ENCODE measurements at regions not wholly inside any gene's neighbourhood (a gene's known extent, or its start where the extent isn't known, plus 50 kb on each side); places are given as distances from the start of the nearest gene placed in this dataset.

- H3K27me3 ChIP-seq (ENCODE audit: control insufficient read depth in 2 of 2, insufficient read depth in 1 of 2, low read length in 1 of 2) = no peaks in the 10 kb centered on the region
- no peaks in the 10 kb centered on the region for H3K9me3 ChIP-seq (ENCODE audit: control insufficient read depth in 2 of 2, insufficient read depth in 1 of 2, low read length in 1 of 2)
- H3K36me3 ChIP-seq (ENCODE audit: control insufficient read depth in 2 of 2, insufficient read depth in 2 of 2, low read length in 1 of 2) = no peaks in the 10 kb centered on the region
- H3K4me1 ChIP-seq (ENCODE audit: control insufficient read depth in 2 of 2, insufficient read depth in 2 of 2, low read length in 2 of 2) = peaks cover 0 to 3% of the 10 kb centered on the region in 2 donors
- H3K4me3 ChIP-seq (ENCODE audit: low read length in 2 of 2) = no peak overlapping the region
- DNase-seq (ENCODE audit: low read depth in 6 of 9, low spot score in 9 of 9) = no peak
- H3K27ac ChIP-seq (ENCODE audit: low read depth in 1 of 2, low read length in 1 of 2) = no peak overlapping the region
- 97% methylated on average over 5 of the region's 5 CpGs for WGBS
These were observed 96.9 kb upstream of the ARMC2 start for GRCh38 chr6:108751282-108751681.

- Histone ChIP-seq H3K4me3 (ENCODE audit: low read length in 2 of 2) (no peak overlapping the region), H3K27ac (ENCODE audit: low read depth in 1 of 2, low read length in 1 of 2) (no peak overlapping the region), H3K27me3 (ENCODE audit: control insufficient read depth in 2 of 2, insufficient read depth in 1 of 2, low read length in 1 of 2) (no peaks in the 10 kb centered on the region), H3K9me3 (ENCODE audit: control insufficient read depth in 2 of 2, insufficient read depth in 1 of 2, low read length in 1 of 2) (no peaks in the 10 kb centered on the region), H3K4me1 (ENCODE audit: control insufficient read depth in 2 of 2, insufficient read depth in 2 of 2, low read length in 2 of 2) (peaks cover 0 to 3% of the 10 kb centered on the region in 2 donors), H3K36me3 (ENCODE audit: control insufficient read depth in 2 of 2, insufficient read depth in 2 of 2, low read length in 1 of 2) (no peaks in the 10 kb centered on the region)
- DNase-seq (ENCODE audit: low read depth in 6 of 9, low spot score in 9 of 9) = no peak
- WGBS = 91% methylated on average over 5 of the region's 5 CpGs
These were observed 96.1 kb upstream of the ARMC2 start for GRCh38 chr6:108751851-108752732.

- Histone ChIP-seq H3K4me1 (ENCODE audit: control insufficient read depth in 2 of 2, insufficient read depth in 2 of 2, low read length in 2 of 2) (peaks cover 0 to 3% of the 10 kb centered on the region in 2 donors), H3K27ac (ENCODE audit: low read depth in 1 of 2, low read length in 1 of 2) (no peak overlapping the region), H3K9me3 (ENCODE audit: control insufficient read depth in 2 of 2, insufficient read depth in 1 of 2, low read length in 1 of 2) (no peaks in the 10 kb centered on the region), H3K4me3 (ENCODE audit: low read length in 2 of 2) (no peak overlapping the region), H3K36me3 (ENCODE audit: control insufficient read depth in 2 of 2, insufficient read depth in 2 of 2, low read length in 1 of 2) (no peaks in the 10 kb centered on the region), H3K27me3 (ENCODE audit: control insufficient read depth in 2 of 2, insufficient read depth in 1 of 2, low read length in 1 of 2) (no peaks in the 10 kb centered on the region)
- WGBS = 97% methylated on average over 9 of the region's 9 CpGs
- DNase-seq (ENCODE audit: low read depth in 6 of 9, low spot score in 9 of 9) = no peak
These were observed 95.3 kb upstream of the ARMC2 start for GRCh38 chr6:108752733-108753590.

GRCh38 chr6:108755257-108756240, 92.7 kb upstream of the ARMC2 start:
- Histone ChIP-seq H3K36me3 (ENCODE audit: control insufficient read depth in 2 of 2, insufficient read depth in 2 of 2, low read length in 1 of 2) (no peaks in the 10 kb centered on the region), H3K4me1 (ENCODE audit: control insufficient read depth in 2 of 2, insufficient read depth in 2 of 2, low read length in 2 of 2) (peaks cover 0 to 3% of the 10 kb centered on the region in 2 donors), H3K9me3 (ENCODE audit: control insufficient read depth in 2 of 2, insufficient read depth in 1 of 2, low read length in 1 of 2) (no peaks in the 10 kb centered on the region), H3K27ac (ENCODE audit: low read depth in 1 of 2, low read length in 1 of 2) (no peak overlapping the region), H3K4me3 (ENCODE audit: low read length in 2 of 2) (no peak overlapping the region), H3K27me3 (ENCODE audit: control insufficient read depth in 2 of 2, insufficient read depth in 1 of 2, low read length in 1 of 2) (no peaks in the 10 kb centered on the region)
- 47% methylated on average over 3 of the region's 3 CpGs for WGBS
- DNase-seq (ENCODE audit: low read depth in 6 of 9, low spot score in 9 of 9) = no peak

DNA sequence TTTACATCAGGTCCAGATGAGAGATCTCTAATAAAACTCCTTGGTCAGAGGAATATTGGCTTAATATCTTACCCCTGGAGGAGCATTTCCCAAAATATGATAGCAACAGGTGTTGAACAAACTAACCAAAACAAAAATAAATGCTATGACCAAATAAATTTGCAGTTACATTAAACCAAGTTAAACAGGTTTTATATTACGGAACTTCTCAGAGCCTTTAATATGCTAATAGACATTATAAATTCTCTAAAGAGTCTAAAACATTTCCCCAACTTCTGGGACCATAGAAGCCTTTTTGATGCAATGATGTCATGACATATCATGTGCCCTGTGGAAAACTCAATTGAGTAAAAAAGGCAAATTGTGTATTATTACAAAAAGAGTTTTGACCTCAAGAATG, 90.9 kb upstream of the ARMC2 start:
- DNase-seq (ENCODE audit: low read depth in 6 of 9, low spot score in 9 of 9) = no peak
- H3K36me3 ChIP-seq (ENCODE audit: control insufficient read depth in 2 of 2, insufficient read depth in 2 of 2, low read length in 1 of 2) = no peaks in the 10 kb centered on the region
- no peaks in the 10 kb centered on the region for H3K27me3 ChIP-seq (ENCODE audit: control insufficient read depth in 2 of 2, insufficient read depth in 1 of 2, low read length in 1 of 2)
- H3K4me3 ChIP-seq (ENCODE audit: low read length in 2 of 2) = no peak overlapping the region
- WGBS = 97% methylated on average over 1 of the region's 1 CpG
- H3K27ac ChIP-seq (ENCODE audit: low read depth in 1 of 2, low read length in 1 of 2) = no peak overlapping the region
- H3K9me3 ChIP-seq (ENCODE audit: control insufficient read depth in 2 of 2, insufficient read depth in 1 of 2, low read length in 1 of 2) = no peaks in the 10 kb centered on the region
- peaks cover 0 to 3% of the 10 kb centered on the region in 2 donors for H3K4me1 ChIP-seq (ENCODE audit: control insufficient read depth in 2 of 2, insufficient read depth in 2 of 2, low read length in 2 of 2)

DNA sequence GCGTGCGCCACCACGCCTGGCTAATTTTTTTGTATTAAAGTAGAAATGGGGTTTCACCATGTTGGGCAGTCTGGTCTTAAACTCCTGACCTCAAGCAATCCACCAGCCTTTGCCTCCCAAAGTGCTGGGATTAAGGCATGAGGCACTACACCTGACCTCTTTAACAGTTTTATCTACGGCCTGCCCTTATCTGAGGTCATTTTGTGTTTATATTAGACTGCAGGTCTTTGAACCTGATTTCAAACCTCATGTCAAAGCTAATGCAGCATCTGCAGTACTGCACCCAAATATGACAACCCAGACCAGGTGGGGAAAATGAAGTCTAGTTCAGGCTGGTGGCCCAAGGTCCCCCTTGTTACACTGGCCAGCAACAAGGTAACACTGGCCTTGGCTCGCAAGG, 89.3 kb upstream of the ARMC2 start:
- Histone ChIP-seq H3K27me3 (ENCODE audit: control insufficient read depth in 2 of 2, insufficient read depth in 1 of 2, low read length in 1 of 2) (no peaks in the 10 kb centered on the region), H3K4me1 (ENCODE audit: control insufficient read depth in 2 of 2, insufficient read depth in 2 of 2, low read length in 2 of 2) (peaks cover 0 to 3% of the 10 kb centered on the region in 2 donors), H3K4me3 (ENCODE audit: low read length in 2 of 2) (no peak overlapping the region), H3K9me3 (ENCODE audit: control insufficient read depth in 2 of 2, insufficient read depth in 1 of 2, low read length in 1 of 2) (no peaks in the 10 kb centered on the region), H3K27ac (ENCODE audit: low read depth in 1 of 2, low read length in 1 of 2) (no peak overlapping the region), H3K36me3 (ENCODE audit: control insufficient read depth in 2 of 2, insufficient read depth in 2 of 2, low read length in 1 of 2) (no peaks in the 10 kb centered on the region)
- over 99% methylated on average over 5 of the region's 5 CpGs for WGBS
- DNase-seq (ENCODE audit: low read depth in 6 of 9, low spot score in 9 of 9) = no peak

DNA sequence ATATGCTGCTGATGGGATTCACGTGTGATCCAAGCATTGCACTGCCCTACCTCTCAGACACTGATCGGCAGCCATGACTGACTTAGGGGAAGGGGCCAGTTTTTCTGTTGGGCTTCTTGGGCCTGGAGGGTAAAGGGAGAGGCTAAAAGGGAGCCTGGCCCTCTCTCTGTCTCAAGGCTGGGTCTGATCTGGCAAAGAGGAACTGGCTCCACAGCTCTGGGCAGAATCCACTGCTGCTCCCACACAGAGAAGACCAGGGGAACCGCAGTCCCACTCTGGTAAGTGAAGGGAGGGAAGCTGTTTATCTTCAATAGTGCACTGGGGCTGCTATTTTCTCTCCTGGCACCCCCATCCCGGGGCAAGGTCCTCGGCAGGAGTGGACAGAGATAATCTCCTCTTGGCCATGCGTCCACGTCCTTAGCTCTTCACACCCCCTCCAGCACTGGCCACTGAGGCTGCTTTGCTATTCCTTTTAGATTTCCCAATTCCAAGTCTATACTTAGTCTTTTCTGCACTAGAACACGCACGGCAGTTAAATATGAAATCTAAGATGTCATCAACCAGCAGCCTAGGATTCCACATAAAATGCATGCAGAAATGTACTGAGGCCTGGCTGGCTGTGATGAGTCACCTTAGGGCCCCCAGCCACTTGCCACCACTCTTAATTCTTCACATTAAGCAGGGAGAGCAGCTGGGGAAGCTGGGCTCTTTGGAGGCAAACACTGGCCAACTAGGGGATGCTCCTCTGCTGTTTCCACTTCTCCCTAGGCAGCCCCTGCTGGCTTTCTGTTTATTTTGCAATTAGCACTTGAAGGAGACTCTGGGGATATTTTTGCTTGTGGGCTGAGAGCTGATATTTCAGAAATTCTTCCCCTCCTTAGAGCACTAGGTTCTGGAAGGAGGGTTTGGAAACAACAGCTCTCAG, 87.8 kb upstream of the ARMC2 start:
- DNase-seq (ENCODE audit: low read depth in 6 of 9, low spot score in 9 of 9) = no peak
- H3K9me3 ChIP-seq (ENCODE audit: control insufficient read depth in 2 of 2, insufficient read depth in 1 of 2, low read length in 1 of 2) = no peaks in the 10 kb centered on the region
- no peak overlapping the region for H3K4me3 ChIP-seq (ENCODE audit: low read length in 2 of 2)
- H3K27me3 ChIP-seq (ENCODE audit: control insufficient read depth in 2 of 2, insufficient read depth in 1 of 2, low read length in 1 of 2) = no peaks in the 10 kb centered on the region
- 95% methylated on average over 9 of the region's 9 CpGs for WGBS
- H3K4me1 ChIP-seq (ENCODE audit: control insufficient read depth in 2 of 2, insufficient read depth in 2 of 2, low read length in 2 of 2) = peaks cover 0 to 3% of the 10 kb centered on the region in 2 donors
- H3K36me3 ChIP-seq (ENCODE audit: control insufficient read depth in 2 of 2, insufficient read depth in 2 of 2, low read length in 1 of 2) = no peaks in the 10 kb centered on the region
- no peak overlapping the region for H3K27ac ChIP-seq (ENCODE audit: low read depth in 1 of 2, low read length in 1 of 2)

GRCh38 chr6:108762394-108762793, 85.8 kb upstream of the ARMC2 start:
- no peaks in the 10 kb centered on the region for H3K4me1 ChIP-seq (ENCODE audit: control insufficient read depth in 2 of 2, insufficient read depth in 2 of 2, low read length in 2 of 2)
- no peak overlapping the region for H3K27ac ChIP-seq (ENCODE audit: low read depth in 1 of 2, low read length in 1 of 2)
- no peak overlapping the region for H3K4me3 ChIP-seq (ENCODE audit: low read length in 2 of 2)
- no peaks in the 10 kb centered on the region for H3K9me3 ChIP-seq (ENCODE audit: control insufficient read depth in 2 of 2, insufficient read depth in 1 of 2, low read length in 1 of 2)
- WGBS = 85% methylated on average over 1 of the region's 1 CpG
- no peaks in the 10 kb centered on the region for H3K36me3 ChIP-seq (ENCODE audit: control insufficient read depth in 2 of 2, insufficient read depth in 2 of 2, low read length in 1 of 2)
- DNase-seq (ENCODE audit: low read depth in 6 of 9, low spot score in 9 of 9) = no peak
- no peaks in the 10 kb centered on the region for H3K27me3 ChIP-seq (ENCODE audit: control insufficient read depth in 2 of 2, insufficient read depth in 1 of 2, low read length in 1 of 2)

All from thymus (tissue), 11 donors.